HG03521 (cell line): ENCODE measurements at regions not wholly inside any gene's neighbourhood (a gene's known extent, or its start where the extent isn't known, plus 50 kb on each side); places are given as distances from the start of the nearest gene placed in this dataset.

Experiments used
- ATAC-seq: cut with Tn5 transposase; IDR thresholded peaks from one replicate; pipeline ENCODE4 v1.9.1; 2021; ENCODE audit warnings: mild to moderate bottlenecking, moderate library complexity; ENCODE audit not compliant: unreplicated experiment

DNA sequence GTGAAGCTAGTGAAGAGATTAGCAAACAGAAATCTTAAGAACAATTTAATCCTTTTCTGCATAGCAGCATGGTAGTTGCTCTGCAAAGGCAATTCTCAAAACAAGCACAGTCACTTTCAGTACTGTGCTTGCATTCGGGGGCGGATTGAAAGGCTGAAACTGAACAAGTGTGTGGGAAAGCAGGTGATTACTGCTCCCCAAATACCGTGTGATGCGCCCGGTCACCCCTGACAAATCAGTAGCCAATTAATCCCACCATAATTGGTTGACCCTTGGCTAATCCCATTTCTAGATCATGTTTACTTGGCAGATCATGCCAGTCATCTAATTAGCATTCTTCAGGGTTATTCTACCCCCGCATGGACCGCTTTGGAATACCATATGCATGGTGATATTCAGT is 76.5 kb upstream of the ADRB1 start:
- peak; percentile 58 for ATAC-seq

DNA sequence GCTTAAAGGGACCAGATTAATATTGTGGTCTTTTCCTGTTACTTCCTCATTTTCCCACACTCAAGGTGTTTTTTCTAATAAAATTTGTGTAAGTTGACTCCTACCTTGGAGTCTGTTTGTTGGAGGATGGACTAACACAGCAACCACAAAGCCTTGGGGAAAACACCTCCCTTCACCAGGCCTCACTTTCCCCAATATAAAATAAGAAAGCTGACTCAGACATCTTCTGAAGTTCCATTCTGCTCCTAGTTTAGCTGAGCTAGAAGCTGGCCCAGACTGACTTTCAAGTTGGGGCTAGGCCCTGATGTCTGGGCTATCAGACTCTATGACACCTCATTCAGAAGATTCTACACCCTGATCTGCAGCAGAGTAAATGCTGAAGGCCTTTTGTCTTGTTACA is 73.0 kb upstream of the ADRB1 start:
- ATAC-seq = no peak

DNA sequence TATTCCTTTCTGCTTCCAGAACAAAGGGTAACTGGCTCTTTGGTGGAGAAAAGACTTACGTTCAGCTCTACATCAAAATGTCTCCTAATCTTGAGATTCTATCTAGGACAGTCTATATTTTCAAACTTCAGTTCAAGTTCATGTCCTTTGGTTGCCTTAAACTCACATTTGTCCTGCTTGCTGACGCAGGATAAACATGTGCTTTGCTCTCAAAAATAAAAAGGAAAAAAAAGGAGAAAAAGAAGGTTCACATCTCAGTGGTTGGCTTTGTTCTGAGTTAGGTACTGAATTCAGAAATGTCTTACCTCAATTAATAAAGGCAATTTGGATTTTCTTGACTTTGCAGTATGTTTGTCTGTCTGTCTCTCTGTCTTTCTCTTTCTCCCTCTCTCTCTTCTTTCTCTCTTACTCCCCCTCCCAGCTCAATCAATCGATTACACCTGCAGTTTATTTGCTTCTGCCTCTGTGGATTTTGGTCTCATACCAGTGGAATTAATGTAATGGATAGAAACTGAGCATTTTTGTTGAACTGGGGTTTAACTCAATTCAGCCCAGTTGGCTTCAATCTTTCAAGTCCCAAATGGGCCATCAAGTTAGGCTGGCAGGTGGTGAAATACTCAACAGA is 72.2 kb upstream of the ADRB1 start:
- no peak for ATAC-seq

DNA sequence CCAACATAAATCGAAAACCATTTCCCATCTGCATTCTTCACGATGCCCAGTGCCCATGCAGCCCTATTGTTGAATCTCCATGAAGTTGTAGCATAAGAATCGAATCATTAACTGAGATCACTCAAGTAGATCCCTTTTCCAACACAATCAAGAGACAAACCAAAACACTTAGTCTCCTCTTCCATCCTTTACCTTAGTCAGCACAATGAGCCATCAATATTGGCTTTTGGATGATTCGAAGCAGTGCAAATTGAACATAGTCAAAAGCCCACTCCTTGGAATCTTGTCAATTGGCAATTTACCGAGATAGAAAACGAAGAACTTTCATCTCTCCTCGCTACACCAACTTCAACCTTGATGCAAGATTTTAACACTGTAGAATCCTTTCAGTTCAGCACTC is 66.5 kb upstream of the ADRB1 start:
- ATAC-seq = no peak

DNA sequence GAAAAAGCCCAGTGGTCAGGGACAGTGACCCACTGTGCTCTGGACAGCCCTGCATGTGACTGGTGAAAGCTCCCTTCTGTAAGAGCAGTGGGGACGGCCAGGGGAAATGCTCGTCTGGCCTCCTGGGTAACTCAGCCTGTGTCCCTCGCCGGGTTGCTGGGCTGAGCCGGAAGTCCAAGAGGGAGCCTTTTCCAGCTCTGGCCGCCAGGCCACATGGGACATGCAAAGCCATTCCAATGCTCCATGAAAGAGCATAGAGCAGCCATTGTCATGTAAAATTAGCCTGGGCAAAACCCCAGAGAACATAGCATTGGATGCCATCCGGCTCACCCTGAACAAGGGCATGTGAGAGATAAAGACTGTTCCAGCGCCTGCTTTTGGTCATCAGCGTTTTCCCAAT is 64.9 kb upstream of the ADRB1 start:
- no peak for ATAC-seq

DNA sequence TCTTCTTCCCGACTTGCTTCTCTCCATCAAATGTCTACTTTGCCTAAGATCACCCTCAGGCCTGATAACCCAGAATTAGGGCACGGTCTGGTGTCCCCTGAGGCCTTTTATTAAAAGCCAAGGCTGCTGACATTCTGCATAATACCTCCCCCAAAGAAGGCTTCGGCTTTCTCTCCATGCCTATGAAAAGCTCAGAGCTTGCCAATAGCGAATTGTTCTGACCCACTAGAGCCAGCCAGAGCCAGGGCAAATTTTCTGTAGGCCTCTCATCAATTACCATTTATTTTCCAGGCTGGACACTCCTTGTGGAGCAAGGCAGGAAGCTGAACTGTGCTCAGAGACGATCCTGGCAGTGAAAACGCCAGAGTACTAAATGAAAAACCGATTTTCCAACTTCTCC is 64.3 kb upstream of the ADRB1 start:
- no peak for ATAC-seq

DNA sequence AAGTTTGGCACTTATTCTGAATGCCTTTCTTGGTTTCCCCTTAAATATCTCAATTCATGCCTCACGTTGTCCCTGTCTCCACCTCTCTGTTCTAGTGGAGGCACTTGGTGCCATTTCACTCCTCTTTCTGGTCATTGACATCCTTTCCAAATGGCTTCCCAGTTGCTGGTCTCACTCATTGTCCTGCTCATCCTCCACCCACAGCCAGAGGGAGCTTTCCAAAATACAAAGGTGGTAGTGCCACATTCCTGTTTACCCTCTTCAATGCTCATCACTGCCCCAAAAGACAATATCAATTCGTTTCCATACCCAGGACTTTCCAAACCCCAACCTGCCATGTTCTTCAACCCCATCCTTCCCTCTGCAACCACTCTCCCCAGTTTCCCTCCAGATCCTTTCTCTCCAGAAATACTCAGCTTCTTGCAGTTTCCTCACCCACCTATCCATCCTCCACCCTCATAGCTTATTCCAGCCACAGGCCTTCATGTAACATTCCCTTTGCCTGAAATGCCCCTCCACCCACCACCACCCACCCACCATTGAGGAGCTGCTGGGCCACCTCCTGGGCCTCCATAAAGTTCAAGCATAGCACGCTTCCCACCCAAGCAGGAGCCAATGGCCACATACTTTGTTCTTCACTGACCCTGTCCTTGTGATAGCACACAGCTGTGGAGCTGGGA is 63.1 kb upstream of the ADRB1 start:
- no peak for ATAC-seq

DNA sequence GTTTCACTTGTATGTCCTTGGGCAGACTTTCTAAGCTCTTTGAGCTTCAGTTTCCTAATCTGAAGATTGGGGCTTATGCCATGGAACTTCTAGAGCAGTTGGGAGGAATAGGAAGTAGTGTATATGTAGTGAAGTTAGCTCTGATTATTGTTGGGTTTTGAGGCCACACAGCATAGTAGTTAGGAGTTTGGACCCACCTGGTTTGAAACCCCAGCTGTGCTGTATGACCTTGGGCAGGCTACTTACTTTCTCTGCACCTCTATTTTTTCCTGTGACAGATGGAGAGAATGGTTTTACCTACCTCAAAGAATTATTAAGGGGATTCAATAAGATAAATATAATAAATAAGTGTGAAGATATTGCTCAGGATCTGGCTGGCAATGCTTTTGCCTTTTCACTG is 61.4 kb upstream of the ADRB1 start:
- ATAC-seq = peak; percentile 12

DNA sequence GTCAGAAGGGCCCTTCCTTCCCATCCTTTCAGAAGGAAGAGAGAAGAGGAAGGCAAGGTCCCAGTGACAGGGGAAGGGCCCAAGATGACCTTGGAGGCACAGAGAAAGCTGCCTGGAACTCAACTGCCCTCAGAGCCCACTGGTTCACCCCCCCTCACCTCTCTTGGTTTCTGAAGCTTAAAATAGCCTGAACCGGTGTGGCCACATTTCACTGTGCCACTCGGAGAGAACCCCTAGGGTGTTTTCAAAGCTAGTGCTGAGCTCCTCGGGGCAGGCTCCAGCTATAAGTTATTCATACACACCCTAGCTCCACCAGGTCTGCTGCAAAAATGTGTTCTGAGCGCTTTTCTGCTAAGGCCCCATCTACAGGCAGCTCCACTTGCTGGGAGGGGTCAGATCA is 60.9 kb upstream of the ADRB1 start:
- ATAC-seq = peak; percentile 88

DNA sequence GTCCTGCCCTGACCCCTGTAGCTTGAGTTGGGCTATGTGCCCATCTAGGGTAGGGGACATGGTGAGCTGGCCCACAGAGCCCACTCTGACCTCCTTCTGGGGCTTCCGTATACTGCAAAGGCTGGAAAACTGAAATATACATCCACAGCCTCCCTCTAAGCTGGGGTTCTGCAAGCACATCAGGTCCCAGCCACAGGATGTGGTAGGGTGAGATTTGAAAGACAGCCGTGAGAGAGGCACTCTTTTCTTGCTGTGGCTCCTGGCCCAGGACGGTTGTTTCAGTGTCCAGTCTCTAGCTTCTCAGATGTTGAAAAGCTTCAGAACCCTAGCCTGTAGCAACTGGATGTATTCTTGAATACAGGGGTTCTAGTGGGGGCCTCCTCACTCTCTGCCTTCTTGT is 60.1 kb upstream of the ADRB1 start:
- peak; percentile 46 for ATAC-seq

DNA sequence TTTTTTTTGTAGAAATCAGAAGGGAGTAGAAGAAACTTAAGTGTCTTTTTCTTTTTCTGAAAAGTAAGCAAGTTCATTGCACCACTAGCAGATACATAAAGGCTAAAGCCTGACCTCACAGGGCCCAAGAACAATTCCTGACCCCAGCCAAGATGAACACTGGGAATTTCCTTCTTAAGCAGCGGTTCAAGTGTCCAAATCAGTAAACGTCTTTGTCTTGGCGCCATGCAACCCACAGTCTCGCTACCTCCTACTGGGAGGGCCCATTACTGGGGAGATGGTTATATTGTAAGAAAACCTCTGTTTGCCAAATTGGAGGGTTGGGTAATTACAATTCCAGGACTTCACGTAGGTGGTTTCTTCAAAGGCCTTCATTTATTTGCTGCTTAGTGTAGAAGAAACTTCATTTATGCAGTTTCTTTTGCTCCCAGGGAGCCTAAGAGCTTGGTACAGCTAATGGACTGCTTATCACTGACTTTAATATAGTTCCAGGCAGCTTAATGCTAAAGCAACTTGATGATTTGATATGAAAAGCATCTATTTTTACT is 58.3 kb upstream of the ADRB1 start:
- no peak for ATAC-seq

DNA sequence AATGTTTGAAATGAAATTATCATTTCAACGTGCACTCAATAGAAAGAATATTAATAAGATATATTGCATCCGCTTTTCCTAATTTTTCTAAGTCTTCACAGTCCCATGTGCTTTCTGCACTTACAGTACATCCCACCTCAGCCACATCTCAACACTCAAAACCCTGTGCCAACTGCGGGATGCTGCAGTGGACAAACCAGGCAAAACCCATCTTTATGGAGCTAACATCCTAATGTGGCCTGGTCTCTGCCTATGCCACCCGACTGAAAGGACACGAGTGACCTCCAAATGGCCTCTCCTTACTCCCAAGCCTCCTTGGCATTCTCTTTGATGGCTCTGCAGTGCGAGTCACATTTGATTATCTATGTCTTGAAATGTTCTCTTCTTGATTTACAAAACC is 57.4 kb upstream of the ADRB1 start:
- ATAC-seq = no peak

DNA sequence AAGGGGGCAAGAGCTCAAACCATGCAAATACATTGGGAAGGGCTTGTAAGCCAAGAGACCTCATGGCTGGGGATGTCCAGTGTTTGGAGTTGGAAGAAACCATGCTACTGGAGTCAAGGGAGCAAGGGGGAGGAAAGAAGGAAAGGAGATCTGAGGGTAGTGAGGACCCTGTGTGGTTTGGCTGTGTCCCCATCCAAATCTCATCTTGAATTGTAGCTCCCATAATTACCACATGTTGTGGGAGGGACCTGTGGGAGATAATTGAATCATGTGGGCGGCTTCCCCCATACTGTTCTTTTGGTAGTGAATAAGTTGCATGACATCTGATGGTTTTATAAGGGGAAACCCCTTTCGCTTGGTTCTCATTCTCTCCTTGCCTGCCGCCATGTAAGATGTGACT is 56.5 kb upstream of the ADRB1 start:
- no peak for ATAC-seq

DNA sequence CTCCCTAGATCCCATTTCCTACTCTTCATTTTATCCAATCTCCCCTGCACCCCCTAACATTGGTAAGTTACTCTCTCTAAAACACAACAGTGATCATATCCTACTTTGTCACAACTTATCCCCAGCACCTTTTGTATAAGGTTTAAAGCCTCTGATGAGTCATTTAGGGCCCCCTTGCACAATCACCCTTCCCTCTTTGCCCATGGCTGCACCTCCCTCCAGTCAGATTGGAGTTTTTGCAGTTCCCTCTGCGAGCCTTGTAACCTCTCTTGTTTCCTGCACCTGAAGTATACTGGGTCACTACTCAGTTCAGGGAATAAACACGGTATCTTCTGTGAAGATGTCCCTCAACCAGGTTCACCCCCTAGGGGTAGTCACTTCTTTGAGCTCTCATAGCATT is 55.9 kb upstream of the ADRB1 start:
- ATAC-seq = no peak

DNA sequence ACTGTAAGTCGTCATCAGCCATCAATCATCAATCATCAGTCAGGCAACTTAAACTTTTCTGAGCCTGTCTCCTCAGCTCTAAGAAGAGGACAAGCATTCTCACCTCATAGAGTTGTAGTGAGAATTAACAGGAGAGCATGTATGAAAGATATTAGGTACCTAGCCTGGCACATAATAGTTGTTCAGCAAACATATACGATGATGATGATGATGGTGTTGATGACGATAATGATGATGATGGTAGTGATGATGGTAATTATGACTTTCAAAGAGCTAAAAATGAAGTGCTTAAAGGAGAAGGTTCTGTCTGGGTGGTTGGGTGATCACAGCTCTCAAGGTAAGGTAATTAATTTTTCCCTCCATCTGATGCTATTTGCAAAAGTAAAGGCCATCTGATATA is 55.1 kb upstream of the ADRB1 start:
- no peak for ATAC-seq

DNA sequence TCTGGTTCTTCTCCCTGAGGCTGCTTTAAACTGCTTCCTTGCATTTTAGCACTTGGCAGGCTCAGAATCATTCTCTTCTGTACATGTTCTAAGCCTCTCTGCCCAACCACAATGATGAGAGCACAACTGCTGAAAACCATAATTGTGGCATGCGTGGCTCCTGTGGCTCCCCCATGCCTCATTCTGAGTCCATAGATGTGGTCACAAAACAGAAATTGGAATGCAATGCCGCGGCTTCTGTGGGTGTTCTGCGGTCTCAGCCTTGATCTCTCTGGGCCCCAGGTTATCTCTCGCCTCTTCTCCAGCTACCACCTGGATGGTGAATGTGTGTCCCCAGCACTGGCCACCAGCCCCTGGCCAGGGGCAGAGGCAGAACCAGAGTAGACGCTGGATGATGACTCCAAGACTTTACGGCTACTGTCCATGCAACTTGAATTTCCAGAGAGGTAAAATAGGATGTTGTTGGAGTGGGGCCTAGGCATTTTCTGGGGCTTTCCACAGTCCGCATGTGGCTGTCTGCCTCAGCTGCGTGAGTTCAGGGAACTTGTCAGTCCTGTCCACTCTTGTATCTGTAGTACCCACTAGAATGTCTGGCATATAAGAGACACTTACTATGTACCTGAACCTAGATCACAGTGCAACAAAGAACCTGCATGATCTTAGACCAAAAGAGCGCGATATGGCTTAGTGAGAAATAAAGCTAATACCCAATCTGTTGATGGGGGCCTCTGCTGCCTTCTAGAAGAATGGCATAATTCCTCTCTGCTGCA is 52.4 kb upstream of the ADRB1 start:
- no peak for ATAC-seq

DNA sequence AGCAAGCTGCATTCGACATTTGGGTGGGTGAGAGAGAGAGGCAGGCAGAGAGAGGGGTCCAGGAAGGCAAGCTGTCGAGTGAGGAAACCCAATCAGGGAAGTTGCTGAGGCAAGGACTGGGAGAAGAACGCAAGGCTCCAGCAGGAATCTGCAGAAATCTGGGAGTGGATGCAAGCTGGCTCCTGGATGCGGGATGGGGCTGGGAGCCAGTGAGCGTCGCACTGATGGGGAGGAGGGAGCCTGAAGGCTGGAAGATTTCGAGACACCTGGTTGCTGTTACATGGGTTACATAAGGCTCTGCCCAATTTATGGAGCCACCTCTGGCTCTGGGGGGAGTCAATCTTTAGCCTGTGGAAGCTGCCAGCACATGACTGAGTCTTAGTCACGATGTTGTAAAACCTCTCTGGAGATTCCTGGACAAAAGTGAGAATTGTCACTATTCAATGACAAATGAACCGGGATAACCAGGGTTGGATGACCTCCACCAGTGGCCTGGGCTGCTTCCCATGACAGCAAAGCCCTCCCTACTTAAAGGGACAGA is 51.1 kb upstream of the ADRB1 start:
- no peak for ATAC-seq

DNA sequence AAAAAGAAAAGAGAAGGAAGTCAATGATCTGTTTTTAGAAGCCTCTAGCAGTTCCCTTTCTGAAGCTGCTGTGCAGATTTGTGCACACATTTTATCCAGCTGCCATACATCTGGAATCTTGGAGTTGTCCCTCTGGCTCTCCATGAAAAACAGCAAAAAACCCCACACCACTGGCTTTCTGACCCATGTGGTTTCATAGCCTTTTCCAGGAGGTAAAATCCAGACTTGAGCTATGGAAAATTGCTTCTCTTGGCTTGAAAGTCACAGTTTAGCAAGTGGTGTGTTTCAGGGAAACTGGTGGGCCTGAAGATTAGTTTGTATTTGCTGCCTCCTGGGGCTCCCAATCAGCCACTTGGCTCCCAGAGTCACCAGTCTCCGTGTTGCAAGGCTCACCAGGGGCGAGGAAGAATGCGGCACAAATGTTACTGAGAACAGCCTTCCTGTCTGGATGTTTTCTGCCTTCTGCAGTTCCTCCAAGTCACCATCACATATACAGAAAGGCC is 50.1 kb upstream of the ADRB1 start:
- no peak for ATAC-seq
